CD8-positive, alpha-beta memory T cell (primary cell): ENCODE measurements at regions not wholly inside any gene's neighbourhood (a gene's known extent, or its start where the extent isn't known, plus 50 kb on each side); places are given as distances from the start of the nearest gene placed in this dataset.
A peak's percentile ranks its signal among the peaks of the same experiment; 100 is the strongest.

ENCODE experiments used
- CTCF ChIA-PET: fragments of 350-600 bp; sonication (Branson Sonifier 250); formaldehyde crosslinking; loops from one replicate; lab custom pipeline; 2021; ENCODE audit warnings: antibody characterized with exemption; lab: Charles Lee
- POLR2A ChIA-PET: fragments of 350-600 bp; sonication (Branson Sonifier 250); formaldehyde crosslinking; loops from one replicate; lab custom pipeline; 2021; ENCODE audit warnings: antibody characterized with exemption; lab: Charles Lee
- DNase-seq, 5 donors: peaks; one replicate each; pipeline versions ENCODE4 v3.0.0 to v3.0.0-alpha.2; 2020 to 2022; ENCODE audit warnings: mixed read lengths in 1 of 5
- H3K27ac ChIP-seq: one replicate; pipeline ENCODE4 v1.7.0; 2013; ENCODE audit warnings: low read depth, mild to moderate bottlenecking, low read length, moderate library complexity
- H3K27me3 ChIP-seq: 2 replicates; pipeline ENCODE4 v1.7.0; 2013; ENCODE audit warnings: low read length, mild to moderate bottlenecking; ENCODE audit not compliant: insufficient read depth, poor library complexity, severe bottlenecking
- H3K36me3 ChIP-seq: 2 replicates; pipeline ENCODE4 v1.7.0; 2013; ENCODE audit warnings: mild to moderate bottlenecking, low read length, moderate library complexity; ENCODE audit not compliant: insufficient read depth
- H3K4me1 ChIP-seq: 2 replicates; pipeline ENCODE4 v1.7.0; 2013; ENCODE audit warnings: mild to moderate bottlenecking, low read length, moderate library complexity; ENCODE audit not compliant: insufficient read depth
- H3K4me3 ChIP-seq: 2 replicates; pipeline ENCODE4 v1.7.0; 2013; ENCODE audit warnings: mild to moderate bottlenecking, low read length
- H3K9me3 ChIP-seq: 2 replicates; pipeline ENCODE4 v1.7.0; 2013; ENCODE audit warnings: mild to moderate bottlenecking, low read length
- H3K27ac Mint-ChIP-seq, 8 donors: one replicate each; pipeline ENCODE4 v1.8.0; 2020 to 2021; ENCODE audit warnings: mixed read lengths in 8 of 8, mild to moderate bottlenecking in 6 of 8, inconsistent platforms in 3 of 8, moderate library complexity in 3 of 8
- H3K27me3 Mint-ChIP-seq, 2 donors: one replicate each; pipeline ENCODE4 v1.8.0; 2020 to 2021; ENCODE audit warnings: mixed read lengths in 2 of 2, mild to moderate bottlenecking in 1 of 2, moderate library complexity in 1 of 2
- H3K36me3 Mint-ChIP-seq, 3 donors: one replicate each; pipeline ENCODE4 v1.8.0; 2020 to 2021; ENCODE audit warnings: mixed read lengths in 3 of 3, inconsistent platforms in 1 of 3, mild to moderate bottlenecking in 1 of 3
- H3K4me1 Mint-ChIP-seq, 3 donors: one replicate each; pipeline ENCODE4 v1.8.0; 2020 to 2021; ENCODE audit warnings: mixed read lengths in 3 of 3, inconsistent platforms in 1 of 3, mild to moderate bottlenecking in 1 of 3
- H3K4me3 Mint-ChIP-seq, 7 donors: one replicate each; pipeline ENCODE4 v1.8.0; 2020 to 2021; ENCODE audit warnings: mixed read lengths in 7 of 7, mild to moderate bottlenecking in 6 of 7, moderate library complexity in 4 of 7, inconsistent platforms in 2 of 7
- H3K9me3 Mint-ChIP-seq, 5 donors: one replicate each; pipeline ENCODE4 v1.8.0; 2020 to 2022; ENCODE audit warnings: mixed read lengths in 5 of 5, mild to moderate bottlenecking in 3 of 5, moderate library complexity in 2 of 5, inconsistent platforms in 1 of 5

DNA sequence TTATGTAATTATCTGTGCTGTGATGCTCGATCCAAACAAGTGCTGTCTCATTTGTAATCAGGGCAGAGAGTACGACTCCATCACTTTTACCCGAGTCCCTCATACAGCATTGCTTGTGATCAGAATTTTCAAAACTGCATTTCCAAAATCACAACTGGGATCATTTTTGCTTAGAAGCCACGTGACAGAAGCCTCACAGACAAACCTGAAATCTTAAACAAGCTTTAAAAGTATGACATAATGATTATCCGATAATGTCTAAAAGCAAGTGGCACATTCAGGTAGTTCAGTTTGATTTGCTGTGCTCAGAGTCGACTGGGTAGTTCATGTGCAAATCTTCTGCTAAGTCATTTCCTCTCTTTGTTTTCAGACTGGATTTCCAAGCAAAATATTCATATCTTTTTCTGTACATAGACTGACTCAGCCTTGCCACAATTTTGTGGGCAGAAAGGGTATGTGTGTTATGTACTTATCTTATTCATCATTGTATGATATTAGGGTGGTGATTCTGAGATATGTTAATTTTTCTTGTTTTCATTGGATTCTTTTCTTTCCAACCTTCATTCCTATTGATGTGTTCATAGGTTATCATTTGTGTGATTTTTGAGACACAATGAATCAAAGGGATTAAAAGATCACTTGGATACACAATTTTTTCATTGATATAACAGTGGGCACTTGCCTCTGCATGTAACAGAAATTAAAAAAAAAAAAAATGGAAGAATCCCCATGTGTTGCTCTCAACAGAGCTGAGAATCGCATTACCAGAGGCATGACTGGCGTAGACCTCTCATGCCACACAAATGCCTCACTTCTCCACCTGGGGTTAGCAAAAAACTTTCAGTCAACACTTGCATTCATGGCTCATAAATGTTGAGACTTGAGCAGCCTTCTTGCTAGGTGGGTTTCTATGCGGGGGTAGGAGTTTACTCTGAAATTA is 355.7 kb downstream of the LTN1 start:
- Histone ChIP-seq H3K36me3 (no peaks in the 10 kb centered on the region), H3K27ac (no peak overlapping the region), H3K4me1 (no peaks in the 10 kb centered on the region), H3K27me3 (no peaks in the 10 kb centered on the region), H3K9me3 (no peaks in the 10 kb centered on the region), H3K4me3 (no peak overlapping the region)
- ChIA-PET POLR2A (no interaction called here), CTCF (no interaction called here)
- Mint-ChIP-seq H3K36me3 (peaks cover 4 to 15% (median 6%) of the 10 kb centered on the region in 3 donors), H3K4me1 (peaks cover 4 to 31% (median 16%) of the 10 kb centered on the region in 3 donors), H3K27ac (peak overlapping the region in 1 of 8 donors; percentile 13), H3K27me3 (no peaks in the 10 kb centered on the region), H3K4me3 (no peak overlapping the region), H3K9me3 (no peaks in the 10 kb centered on the region)
- DNase-seq = no peak

DNA sequence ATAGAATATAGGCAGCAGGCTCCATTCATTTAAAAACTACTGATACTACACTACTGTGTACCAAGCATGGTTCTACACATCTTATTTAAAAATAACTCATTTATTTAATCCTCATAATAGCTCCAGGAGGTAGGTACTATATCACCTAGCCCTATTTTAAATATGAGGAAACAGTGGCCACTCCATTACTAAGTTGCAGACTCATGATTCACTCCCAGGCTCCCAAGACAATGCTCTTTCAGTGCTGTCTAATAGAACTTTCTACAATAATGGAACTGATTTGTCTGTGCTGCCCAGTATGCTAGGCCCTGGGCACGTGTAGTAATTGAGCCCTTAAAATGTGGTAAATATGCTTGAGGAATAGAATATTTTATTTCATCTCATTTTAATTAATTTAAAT is 357.1 kb downstream of the LTN1 start:
- no peak overlapping the region for H3K4me3 Mint-ChIP-seq
- no peaks in the 10 kb centered on the region for H3K9me3 ChIP-seq
- H3K27ac Mint-ChIP-seq = no peak overlapping the region
- peaks cover 4 to 14% (median 6%) of the 10 kb centered on the region in 3 donors for H3K36me3 Mint-ChIP-seq
- DNase-seq = no peak
- no peaks in the 10 kb centered on the region for H3K27me3 ChIP-seq
- no peak overlapping the region for H3K4me3 ChIP-seq
- H3K27ac ChIP-seq = no peak overlapping the region
- H3K27me3 Mint-ChIP-seq = no peaks in the 10 kb centered on the region
- H3K9me3 Mint-ChIP-seq = no peaks in the 10 kb centered on the region
- peaks cover 4 to 34% (median 16%) of the 10 kb centered on the region in 3 donors for H3K4me1 Mint-ChIP-seq
- CTCF ChIA-PET = no interaction called here
- POLR2A ChIA-PET = no interaction called here
- H3K4me1 ChIP-seq = no peaks in the 10 kb centered on the region
- H3K36me3 ChIP-seq = no peaks in the 10 kb centered on the region

DNA sequence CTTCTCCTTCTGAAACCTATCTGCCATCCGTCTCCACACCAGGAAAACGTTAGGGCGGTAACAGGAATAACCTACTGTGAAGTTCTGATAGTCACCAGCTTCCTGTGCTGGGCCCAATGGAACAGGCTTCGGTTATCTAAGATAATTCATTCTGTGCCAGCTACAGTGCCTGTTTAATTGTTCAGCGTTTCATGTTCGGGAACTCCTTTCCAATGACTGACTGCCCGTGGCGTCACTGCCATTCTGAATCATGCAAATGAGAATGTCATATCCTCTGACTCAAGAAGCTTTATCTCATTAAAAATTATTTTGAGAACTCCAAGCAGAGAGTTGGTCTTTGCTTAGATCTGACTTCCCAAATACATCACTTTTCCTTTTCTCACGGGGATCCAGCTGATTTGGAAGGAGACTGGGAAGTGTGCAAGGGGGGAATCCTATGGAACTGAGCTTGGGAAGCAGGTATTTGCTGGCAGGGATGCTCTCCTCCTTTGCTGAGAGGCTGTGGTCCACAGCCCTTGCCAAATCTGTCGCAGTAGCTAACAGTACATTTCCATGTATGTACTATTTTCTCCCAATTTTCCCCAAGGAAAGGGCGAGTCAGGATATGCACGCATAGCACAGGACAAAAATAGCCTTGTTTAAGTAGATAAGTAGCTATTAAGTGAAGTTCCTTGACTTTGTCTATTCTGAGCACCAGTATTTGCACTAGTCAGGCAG is 358.7 kb downstream of the LTN1 start:
- no peak overlapping the region for H3K27ac ChIP-seq
- no peaks in the 10 kb centered on the region for H3K27me3 Mint-ChIP-seq
- no peaks in the 10 kb centered on the region for H3K9me3 ChIP-seq
- H3K4me1 ChIP-seq = no peaks in the 10 kb centered on the region
- CTCF ChIA-PET = no interaction called here
- no peaks in the 10 kb centered on the region for H3K27me3 ChIP-seq
- H3K36me3 Mint-ChIP-seq = peaks cover 6 to 9% (median 8%) of the 10 kb centered on the region in 3 donors
- peaks cover 6 to 39% (median 19%) of the 10 kb centered on the region in 3 donors for H3K4me1 Mint-ChIP-seq
- POLR2A ChIA-PET = no interaction called here
- no peak overlapping the region for H3K4me3 ChIP-seq
- H3K36me3 ChIP-seq = no peaks in the 10 kb centered on the region
- no peak for DNase-seq
- no peaks in the 10 kb centered on the region for H3K9me3 Mint-ChIP-seq
- H3K4me3 Mint-ChIP-seq = no peak overlapping the region
- peak overlapping the region in 1 of 8 donors; percentile 64 for H3K27ac Mint-ChIP-seq

DNA sequence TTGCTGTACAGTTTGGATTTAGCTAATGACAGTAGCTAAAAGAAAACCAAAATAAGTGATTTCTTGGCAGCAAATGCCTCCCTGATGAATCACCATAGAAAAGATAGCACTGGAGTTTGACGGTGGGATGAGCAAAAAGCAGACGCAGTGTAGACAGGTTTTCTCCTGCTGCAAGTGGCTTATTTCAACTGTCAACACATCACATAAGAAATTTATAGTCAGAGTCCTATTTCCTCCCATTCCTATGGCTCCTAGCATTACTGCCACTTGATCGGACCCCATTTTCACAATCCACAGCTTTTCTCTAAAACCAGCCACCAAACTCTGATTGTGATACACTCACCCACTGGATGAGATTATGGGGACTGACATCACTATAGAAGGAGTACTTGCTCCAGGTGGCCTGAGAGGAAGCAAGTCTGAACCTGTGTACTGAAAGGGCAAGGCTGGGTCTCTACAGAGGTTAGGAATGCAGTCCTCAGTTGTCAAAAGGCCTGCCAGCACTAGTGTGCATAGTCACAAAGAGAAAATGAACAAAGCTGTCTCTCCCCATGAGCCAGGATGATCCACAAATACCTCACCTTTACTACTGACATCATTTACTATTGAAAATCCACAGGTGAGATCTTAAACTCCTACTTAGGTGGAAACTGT is 359.8 kb downstream of the LTN1 start:
- Histone ChIP-seq H3K27ac (no peak overlapping the region), H3K36me3 (no peaks in the 10 kb centered on the region), H3K27me3 (no peaks in the 10 kb centered on the region), H3K9me3 (no peaks in the 10 kb centered on the region), H3K4me3 (no peak overlapping the region), H3K4me1 (no peaks in the 10 kb centered on the region)
- H3K27ac Mint-ChIP-seq = peak overlapping the region in 4 of 8 donors; percentile 14 to 58 (median 44)
- peaks cover under 1 to 4% (median 1%) of the 10 kb centered on the region in 3 donors for H3K36me3 Mint-ChIP-seq
- H3K27me3 Mint-ChIP-seq = no peaks in the 10 kb centered on the region
- CTCF ChIA-PET = no interaction called here
- POLR2A ChIA-PET = no interaction called here
- H3K4me1 Mint-ChIP-seq = peaks cover 5 to 43% (median 27%) of the 10 kb centered on the region in 3 donors
- H3K9me3 Mint-ChIP-seq = no peaks in the 10 kb centered on the region
- H3K4me3 Mint-ChIP-seq = no peak overlapping the region
- DNase-seq = no peak

DNA sequence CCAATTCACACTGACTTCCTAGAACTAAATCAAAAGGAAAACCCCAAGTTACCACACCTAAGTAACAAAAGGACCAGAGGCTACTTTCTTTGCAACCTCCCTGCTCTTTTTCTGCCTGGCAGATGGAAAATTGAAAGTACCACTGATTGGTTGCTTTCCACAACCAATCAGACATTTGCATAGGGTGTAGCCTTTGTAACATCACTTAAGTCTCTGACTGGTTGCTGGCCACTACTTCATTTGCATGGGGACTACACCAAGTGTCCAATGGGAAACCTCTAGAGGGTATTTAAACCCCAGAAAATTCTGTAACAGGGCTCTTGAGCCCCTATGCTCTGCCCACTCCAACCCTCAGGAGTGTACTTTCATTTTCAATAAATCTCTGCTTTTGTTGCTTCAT is 365.0 kb downstream of the LTN1 start:
- Histone ChIP-seq H3K9me3 (no peaks in the 10 kb centered on the region), H3K27me3 (no peaks in the 10 kb centered on the region), H3K27ac (no peak overlapping the region), H3K4me1 (no peaks in the 10 kb centered on the region), H3K36me3 (no peaks in the 10 kb centered on the region), H3K4me3 (no peak overlapping the region)
- H3K9me3 Mint-ChIP-seq = peaks cover 0 to 6% (median 4%) of the 10 kb centered on the region in 5 donors
- peaks cover 14 to 28% (median 24%) of the 10 kb centered on the region in 3 donors for H3K36me3 Mint-ChIP-seq
- H3K4me1 Mint-ChIP-seq = peaks cover 10 to 32% (median 25%) of the 10 kb centered on the region in 3 donors
- ChIA-PET POLR2A (no interaction called here), CTCF (no interaction called here)
- no peak for DNase-seq
- peak overlapping the region in 4 of 7 donors; percentile 4 to 30 (median 18) for H3K4me3 Mint-ChIP-seq
- H3K27me3 Mint-ChIP-seq = peaks cover 0 to 2% of the 10 kb centered on the region in 2 donors
- H3K27ac Mint-ChIP-seq = peak overlapping the region in 4 of 8 donors; percentile 6 to 44 (median 20)

DNA sequence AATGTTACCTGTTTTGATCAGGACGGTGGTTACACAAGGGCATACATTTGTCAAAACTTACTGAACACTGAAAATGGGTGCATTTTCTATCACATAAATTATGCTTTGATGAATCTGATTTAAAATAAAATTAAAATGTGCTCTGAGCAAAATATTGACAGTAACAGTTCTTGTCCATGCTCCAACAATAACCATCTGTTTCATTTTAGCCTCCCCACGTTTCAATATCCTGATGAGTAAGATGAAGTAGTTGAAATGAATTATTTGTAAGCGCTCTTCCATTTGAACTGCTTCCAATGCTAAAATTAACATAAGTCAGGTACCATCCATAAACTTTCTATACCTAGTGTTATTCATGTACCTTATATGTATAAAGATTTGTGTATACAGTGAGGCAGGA is 365.4 kb downstream of the LTN1 start:
- ChIA-PET CTCF (no interaction called here), POLR2A (no interaction called here)
- Mint-ChIP-seq H3K27me3 (peaks cover 0 to 2% of the 10 kb centered on the region in 2 donors), H3K27ac (peak overlapping the region in 2 of 8 donors; percentile 6 to 44), H3K36me3 (peaks cover 14 to 32% (median 25%) of the 10 kb centered on the region in 3 donors), H3K4me1 (peaks cover 9 to 28% (median 25%) of the 10 kb centered on the region in 3 donors), H3K4me3 (peak overlapping the region in 2 of 7 donors; percentile 4 to 30), H3K9me3 (peaks cover 0 to 6% (median 4%) of the 10 kb centered on the region in 5 donors)
- no peaks in the 10 kb centered on the region for H3K36me3 ChIP-seq
- H3K27me3 ChIP-seq = no peaks in the 10 kb centered on the region
- no peaks in the 10 kb centered on the region for H3K9me3 ChIP-seq
- H3K27ac ChIP-seq = no peak overlapping the region
- DNase-seq = no peak
- H3K4me1 ChIP-seq = no peaks in the 10 kb centered on the region
- no peak overlapping the region for H3K4me3 ChIP-seq

DNA sequence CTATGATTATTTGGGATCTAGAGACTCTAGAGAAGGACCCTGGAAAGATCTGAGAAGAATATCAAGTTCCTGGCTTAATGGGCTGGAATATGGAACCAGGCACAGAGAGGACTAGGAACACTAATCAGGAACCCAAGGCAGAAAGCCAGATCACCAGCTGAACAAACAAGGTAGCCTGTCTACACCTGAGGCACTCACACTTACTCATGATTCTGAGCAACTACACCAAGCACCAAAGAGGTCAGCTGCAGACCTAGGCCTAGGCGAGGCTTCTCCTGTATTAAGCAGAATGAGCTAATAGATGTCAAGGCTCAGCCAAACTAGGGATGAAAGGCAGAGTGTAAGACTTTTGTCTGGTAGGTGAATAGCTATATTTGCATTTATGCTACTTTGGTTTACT is 368.1 kb downstream of the LTN1 start:
- ChIA-PET POLR2A (no interaction called here), CTCF (no interaction called here)
- Mint-ChIP-seq H3K27me3 (peaks cover 0 to 2% of the 10 kb centered on the region in 2 donors), H3K36me3 (peaks cover 22 to 46% (median 32%) of the 10 kb centered on the region in 3 donors), H3K4me3 (no peak overlapping the region), H3K4me1 (peaks cover 9 to 31% (median 26%) of the 10 kb centered on the region in 3 donors), H3K27ac (no peak overlapping the region), H3K9me3 (peaks cover 0 to 11% (median 4%) of the 10 kb centered on the region in 5 donors)
- H3K36me3 ChIP-seq = no peaks in the 10 kb centered on the region
- H3K9me3 ChIP-seq = no peaks in the 10 kb centered on the region
- no peak overlapping the region for H3K27ac ChIP-seq
- no peak for DNase-seq
- no peaks in the 10 kb centered on the region for H3K4me1 ChIP-seq
- no peaks in the 10 kb centered on the region for H3K27me3 ChIP-seq
- H3K4me3 ChIP-seq = no peak overlapping the region
